Naive B cell (primary cell): ENCODE measurements at regions not wholly inside any gene's neighbourhood (a gene's known extent, or its start where the extent isn't known, plus 50 kb on each side); places are given as distances from the start of the nearest gene placed in this dataset.
"Not testable (repeated sequence)": the region's sequence is repeated elsewhere in the genome, so short reads cannot be mapped to it uniquely, and the experiment has no call there.

Source experiments
- ATAC-seq, 2 donors: fragments of 150-1000 bp; cut with Tn5 transposase; 2 replicates each; pipeline ENCODE4 v1.10.0; 2021; ENCODE audit warnings: low read depth in 2 of 2, mild to moderate bottlenecking in 2 of 2, moderate library complexity in 2 of 2
- DNase-seq: peaks from one replicate; pipeline ENCODE4 v3.0.0; 2022
- H3K27ac Mint-ChIP-seq, 6 donors: one replicate each; pipeline ENCODE4 v1.8.0; 2020 to 2022; ENCODE audit warnings: mild to moderate bottlenecking in 6 of 6, mixed read lengths in 6 of 6, moderate library complexity in 5 of 6, inconsistent platforms in 2 of 6
- H3K27me3 Mint-ChIP-seq, 3 donors: one replicate each; pipeline ENCODE4 v1.8.0; 2021 to 2022; ENCODE audit warnings: mixed read lengths in 3 of 3, mild to moderate bottlenecking in 1 of 3
- H3K36me3 Mint-ChIP-seq, 2 donors: one replicate each; pipeline ENCODE4 v1.8.0; 2020 to 2022; ENCODE audit warnings: mixed read lengths in 2 of 2, inconsistent platforms in 1 of 2, mild to moderate bottlenecking in 1 of 2
- H3K4me1 Mint-ChIP-seq, 3 donors: one replicate each; pipeline ENCODE4 v1.8.0; 2020 to 2022; ENCODE audit warnings: mixed read lengths in 3 of 3, inconsistent platforms in 1 of 3, mild to moderate bottlenecking in 1 of 3, moderate library complexity in 1 of 3
- H3K4me3 Mint-ChIP-seq, 8 donors: one replicate each; pipeline ENCODE4 v1.8.0; 2020 to 2022; ENCODE audit warnings: mild to moderate bottlenecking in 8 of 8, mixed read lengths in 8 of 8, moderate library complexity in 8 of 8, inconsistent platforms in 2 of 8
- H3K9me3 Mint-ChIP-seq, 7 donors: one replicate each; pipeline ENCODE4 v1.8.0; 2020 to 2022; ENCODE audit warnings: mixed read lengths in 7 of 7, mild to moderate bottlenecking in 5 of 7, inconsistent platforms in 2 of 7, moderate library complexity in 1 of 7

GRCh38 chr6:149244105-149244504, 73.4 kb upstream of the TAB2 start:
- Mint-ChIP-seq H3K36me3 (no peaks in the 10 kb centered on the region), H3K27me3 (no peaks in the 10 kb centered on the region), H3K9me3 (no peaks in the 10 kb centered on the region), H3K4me3 (peak overlapping the region in 1 of 8 donors; percentile 5), H3K4me1 (peaks cover 31 to 41% (median 38%) of the 10 kb centered on the region in 3 donors), H3K27ac (peak overlapping the region in 1 of 6 donors; percentile 66)
- ATAC-seq: no peak
- DNase-seq: no peak

- peak; percentile 67 for DNase-seq
- Mint-ChIP-seq H3K9me3 (peaks cover 0 to 1% (median 0%) of the 10 kb centered on the region in 7 donors), H3K4me3 (peak overlapping the region; percentile 13 to 89 (median 72)), H3K27me3 (no peaks in the 10 kb centered on the region), H3K4me1 (peaks cover 38 to 49% (median 45%) of the 10 kb centered on the region in 3 donors), H3K36me3 (no peaks in the 10 kb centered on the region), H3K27ac (peak overlapping the region; percentile 40 to 93 (median 83))
- ATAC-seq: peak; percentile 99 to 100
These were observed 70.7 kb upstream of the TAB2 start for GRCh38 chr6:149246691-149247384.

GRCh38 chr6:149247385-149247763, 70.1 kb upstream of the TAB2 start:
- peak overlapping the region in 6 of 8 donors; percentile 3 to 89 (median 72) for H3K4me3 Mint-ChIP-seq
- no peaks in the 10 kb centered on the region for H3K27me3 Mint-ChIP-seq
- no peaks in the 10 kb centered on the region for H3K36me3 Mint-ChIP-seq
- peak overlapping the region in 5 of 6 donors; percentile 25 to 93 (median 84) for H3K27ac Mint-ChIP-seq
- DNase-seq (no peak), ATAC-seq (no peak)
- peaks cover 38 to 49% (median 45%) of the 10 kb centered on the region in 3 donors for H3K4me1 Mint-ChIP-seq
- H3K9me3 Mint-ChIP-seq: peaks cover 0 to 1% (median 0%) of the 10 kb centered on the region in 7 donors

GRCh38 chr6:149248263-149248662, 69.2 kb upstream of the TAB2 start:
- H3K4me3 Mint-ChIP-seq: peak overlapping the region in 5 of 8 donors; percentile 12 to 51 (median 44)
- not testable (repeated sequence) for H3K9me3 Mint-ChIP-seq, H3K27me3 Mint-ChIP-seq, DNase-seq, H3K27ac Mint-ChIP-seq, H3K36me3 Mint-ChIP-seq, ATAC-seq
- peaks cover 38 to 49% (median 45%) of the 10 kb centered on the region in 3 donors for H3K4me1 Mint-ChIP-seq

- peaks cover 0 to 1% (median 0%) of the 10 kb centered on the region in 7 donors for H3K9me3 Mint-ChIP-seq
- H3K27me3 Mint-ChIP-seq: no peaks in the 10 kb centered on the region
- DNase-seq (no peak), ATAC-seq (peak in 1 of 2 donors; percentile 9)
- peak overlapping the region in 5 of 6 donors; percentile 4 to 92 (median 61) for H3K27ac Mint-ChIP-seq
- H3K4me3 Mint-ChIP-seq: peak overlapping the region in 6 of 8 donors; percentile 4 to 51 (median 38)
- H3K4me1 Mint-ChIP-seq: peaks cover 39 to 52% (median 42%) of the 10 kb centered on the region in 3 donors
- no peaks in the 10 kb centered on the region for H3K36me3 Mint-ChIP-seq
These were observed 68.7 kb upstream of the TAB2 start for GRCh38 chr6:149248693-149249369.

GRCh38 chr6:149249370-149250357, 67.8 kb upstream of the TAB2 start:
- no peaks in the 10 kb centered on the region for H3K27me3 Mint-ChIP-seq
- no peak for DNase-seq
- H3K4me3 Mint-ChIP-seq: peak overlapping the region in 7 of 8 donors; percentile 4 to 75 (median 51)
- H3K36me3 Mint-ChIP-seq: no peaks in the 10 kb centered on the region
- peaks cover 39 to 52% (median 47%) of the 10 kb centered on the region in 3 donors for H3K4me1 Mint-ChIP-seq
- peaks cover 0 to 1% (median 0%) of the 10 kb centered on the region in 7 donors for H3K9me3 Mint-ChIP-seq
- no peak for ATAC-seq
- peak overlapping the region in 5 of 6 donors; percentile 4 to 92 (median 25) for H3K27ac Mint-ChIP-seq

GRCh38 chr6:149250951-149251350, 66.6 kb upstream of the TAB2 start:
- DNase-seq (no peak), ATAC-seq (no peak)
- Mint-ChIP-seq H3K4me3 (no peak overlapping the region), H3K36me3 (no peaks in the 10 kb centered on the region), H3K27ac (peak overlapping the region in 1 of 6 donors; percentile 74), H3K27me3 (no peaks in the 10 kb centered on the region), H3K9me3 (peaks cover 0 to 1% (median 0%) of the 10 kb centered on the region in 7 donors), H3K4me1 (peaks cover 39 to 57% (median 56%) of the 10 kb centered on the region in 3 donors)

- ATAC-seq (no peak), DNase-seq (no peak)
- Mint-ChIP-seq H3K27me3 (no peaks in the 10 kb centered on the region), H3K36me3 (no peaks in the 10 kb centered on the region), H3K4me3 (no peak overlapping the region), H3K27ac (peak overlapping the region in 1 of 6 donors; percentile 26), H3K4me1 (peaks cover 25 to 44% (median 42%) of the 10 kb centered on the region in 3 donors), H3K9me3 (peaks cover 0 to 1% (median 0%) of the 10 kb centered on the region in 7 donors)
These were observed 64.9 kb upstream of the TAB2 start for GRCh38 chr6:149252622-149253021.

GRCh38 chr6:149254253-149254652, 63.3 kb upstream of the TAB2 start:
- peaks cover 0 to under 1% (median 0%) of the 10 kb centered on the region in 7 donors for H3K9me3 Mint-ChIP-seq
- no peak for DNase-seq
- no peaks in the 10 kb centered on the region for H3K27me3 Mint-ChIP-seq
- H3K36me3 Mint-ChIP-seq: no peaks in the 10 kb centered on the region
- ATAC-seq: no peak
- no peak overlapping the region for H3K4me3 Mint-ChIP-seq
- peaks cover 12 to 31% (median 28%) of the 10 kb centered on the region in 3 donors for H3K4me1 Mint-ChIP-seq
- no peak overlapping the region for H3K27ac Mint-ChIP-seq

- no peak for DNase-seq
- ATAC-seq: peak in 1 of 2 donors; percentile 20
- H3K36me3 Mint-ChIP-seq: no peaks in the 10 kb centered on the region
- no peak overlapping the region for H3K4me3 Mint-ChIP-seq
- H3K4me1 Mint-ChIP-seq: peaks cover 7 to 20% (median 15%) of the 10 kb centered on the region in 3 donors
- no peaks in the 10 kb centered on the region for H3K9me3 Mint-ChIP-seq
- H3K27me3 Mint-ChIP-seq: no peaks in the 10 kb centered on the region
- no peak overlapping the region for H3K27ac Mint-ChIP-seq
These were observed 57.8 kb upstream of the TAB2 start for GRCh38 chr6:149259753-149260152.

GRCh38 chr6:149260214-149260874, 57.2 kb upstream of the TAB2 start:
- no peak overlapping the region for H3K4me3 Mint-ChIP-seq
- ATAC-seq (no peak), DNase-seq (no peak)
- peaks cover 7 to 18% (median 15%) of the 10 kb centered on the region in 3 donors for H3K4me1 Mint-ChIP-seq
- H3K27me3 Mint-ChIP-seq: no peaks in the 10 kb centered on the region
- H3K9me3 Mint-ChIP-seq: no peaks in the 10 kb centered on the region
- H3K36me3 Mint-ChIP-seq: no peaks in the 10 kb centered on the region
- H3K27ac Mint-ChIP-seq: no peak overlapping the region

- H3K4me3 Mint-ChIP-seq: no peak overlapping the region
- H3K27me3 Mint-ChIP-seq: no peaks in the 10 kb centered on the region
- DNase-seq (no peak), ATAC-seq (no peak)
- no peaks in the 10 kb centered on the region for H3K36me3 Mint-ChIP-seq
- no peaks in the 10 kb centered on the region for H3K9me3 Mint-ChIP-seq
- H3K4me1 Mint-ChIP-seq: peaks cover 10 to 24% (median 19%) of the 10 kb centered on the region in 3 donors
- H3K27ac Mint-ChIP-seq: no peak overlapping the region
These were observed 56.0 kb upstream of the TAB2 start for GRCh38 chr6:149261364-149262040.
